HepG2 (cell line): ENCODE measurements at regions not wholly inside any gene's neighbourhood (a gene's known extent, or its start where the extent isn't known, plus 50 kb on each side); places are given as distances from the start of the nearest gene placed in this dataset.

Experiments
- ATAC-seq: fragments of 200-7000 bp; cut with Tn5 transposase; 3 replicates; pipeline ENCODE4 v1.9.1; 2020; ENCODE audit warnings: mild to moderate bottlenecking, moderate library complexity
- BruUV-seq: library from RNA; stranded (reverse); fragments of 400-500 nt; replicated peaks from 2 replicates; lab custom pipeline; 2021; lab: Mats Ljungman, UMichigan
- CTCF ChIA-PET: fragments of 300-600 bp; formaldehyde crosslinking; extraction: SDS; loops from one replicate; lab custom pipeline; 2021; ENCODE audit warnings: low total read pairs, inconsistent platforms, low intra/inter-chr PET ratio; lab: Yijun Ruan, JAX
- POLR2A ChIA-PET: fragments of 350-600 bp; sonication (Branson Sonifier 250); formaldehyde crosslinking; loops from one replicate; lab custom pipeline; 2020; ENCODE audit warnings: antibody characterized with exemption, inconsistent platforms; lab: Yijun Ruan, JAX
- DNase-seq: peaks from one replicate; pipeline ENCODE4 v3.0.0-alpha.2; 2015; ENCODE audit warnings: low spot score
- FAIRE-seq: peaks from 3 replicates; lab custom pipeline; 2011; peaks lifted over from hg19 to GRCh38; lab: Jason Lieb, UNC
- H2AFZ ChIP-seq: one replicate; pipeline ENCODE4 v1.6.1; 2011; ENCODE audit warnings: low read length, inconsistent platforms
- H3K27ac ChIP-seq: fragments of 300-600 bp; 3 replicates; pipeline ENCODE4 v1.8.0; 2011; ENCODE audit warnings: mixed run types, mild to moderate bottlenecking, mixed read lengths, low read length, inconsistent platforms; ENCODE audit not compliant: insufficient read depth; ENCODE audit errors: extremely low read length
- H3K27me3 ChIP-seq, 2 experiments: fragments of 200-600 bp in 1 of 2; 2 replicates in 1 of 2; 3 replicates in 1 of 2; pipeline versions ENCODE4 v1.6.0 to v1.8.0; 2011; ENCODE audit warnings: low read length in 2 of 2, mild to moderate bottlenecking in 2 of 2, moderate library complexity in 2 of 2, inconsistent platforms in 1 of 2; ENCODE audit not compliant: insufficient read depth in 2 of 2, control insufficient read depth in 1 of 2
- H3K36me3 ChIP-seq, 2 experiments: fragments of 200-600 bp in 1 of 2; replicated peaks in 1 of 2; 2 replicates in 1 of 2; 3 replicates in 1 of 2; pipeline versions ENCODE4 v1.5.1 to v1.8.0; 2011; ENCODE audit warnings: low read length in 2 of 2, inconsistent platforms in 1 of 2; ENCODE audit not compliant: insufficient read depth in 2 of 2, control insufficient read depth in 1 of 2
- H3K4me1 ChIP-seq: 2 replicates; pipeline ENCODE4 v1.5.1; 2012; ENCODE audit warnings: low read length, inconsistent platforms; ENCODE audit not compliant: insufficient read depth
- H3K4me2 ChIP-seq: 2 replicates; pipeline ENCODE4 v1.6.0; 2011; ENCODE audit warnings: low read depth, low read length, inconsistent platforms
- H3K4me3 ChIP-seq, 3 experiments: fragments of 200-600 bp in 1 of 3; sonication (generic), shearing (Covaris generic) in 1 of 3; replicated peaks in 1 of 3; 2 replicates each; pipeline ENCODE4 v1.5.1; 2011 to 2016; ENCODE audit warnings: low read length in 3 of 3, inconsistent platforms in 2 of 3, low read depth in 2 of 3, mild to moderate bottlenecking in 2 of 3, control low read depth in 1 of 3, mixed read lengths in 1 of 3; ENCODE audit not compliant: insufficient read depth in 1 of 3
- H3K79me2 ChIP-seq: one replicate; pipeline ENCODE4 v1.6.1; 2011; ENCODE audit warnings: low read length, inconsistent platforms; ENCODE audit not compliant: insufficient read depth
- H3K9ac ChIP-seq: 2 replicates; pipeline ENCODE4 v1.6.0; 2011; ENCODE audit warnings: mild to moderate bottlenecking, low read depth, low read length, inconsistent platforms; ENCODE audit not compliant: insufficient read depth
- H3K9me3 ChIP-seq: 2 replicates; pipeline ENCODE4 v1.5.1; 2012; ENCODE audit warnings: mild to moderate bottlenecking, low read length
- H4K20me1 ChIP-seq: 2 replicates; pipeline ENCODE4 v1.6.0; 2011; ENCODE audit warnings: inconsistent platforms, mild to moderate bottlenecking, low read length, moderate library complexity; ENCODE audit not compliant: insufficient read depth
- ATF1 ChIP-seq: IDR thresholded peaks from 2 replicates; pipeline ENCODE4 v1.6.1; 2016; ENCODE audit warnings: mild to moderate bottlenecking, control low read depth
- KDM4B ChIP-seq: sonication (generic); formaldehyde crosslinking; IDR thresholded peaks from 2 replicates; pipeline ENCODE4 v1.4.0; 2020; ENCODE audit warnings: missing genetic modification reagents
- NCOR1 ChIP-seq: fragments of 200-600 bp; sonication (generic); IDR thresholded peaks from 2 replicates; pipeline ENCODE4 v1.7.0; 2017; ENCODE audit warnings: antibody characterized with exemption, low read length, borderline replicate concordance
- SMYD3 ChIP-seq: sonication (generic); formaldehyde crosslinking; IDR thresholded peaks from 2 replicates; pipeline ENCODE4 v1.8.1; 2023; ENCODE audit warnings: mild to moderate bottlenecking, missing genetic modification reagents
- ZBTB8A ChIP-seq: sonication (generic); formaldehyde crosslinking; IDR thresholded peaks from 2 replicates; pipeline ENCODE4 v1.4.0; 2020; ENCODE audit warnings: mild to moderate bottlenecking, low read depth, missing genetic modification reagents, borderline replicate concordance
- WGBS: methylation state at CpG from one replicate; pipeline ENCODE4 v1.1.6; 2017; ENCODE audit warnings: low lambda C conversion rate; 5-methylcytosine and 5-hydroxymethylcytosine counted together
- in situ Hi-C: cut with HindIII; loops from 2 replicates; pipeline ENCODE4 v1.10.0; 2017; ENCODE audit warnings: low pct_unique_long_range_greater_than_20kb; ENCODE audit not compliant: extremely low pct_ligation_motif_present
- intact Hi-C: fragments of 100-400 bp; cut with micrococcal nuclease; formaldehyde crosslinking; loops from one replicate; pipeline ENCODE4 v1.10.0; 2022; ENCODE audit not compliant: unreplicated experiment
- TF ChIP-seq, protein P1 (sequence below): sonication (generic); formaldehyde crosslinking; IDR thresholded peaks from 2 replicates; pipeline ENCODE4 v1.5.0; 2020; ENCODE audit warnings: missing genetic modification reagents
- TF ChIP-seq, protein P2 (sequence below): sonication (generic); formaldehyde crosslinking; IDR thresholded peaks from one replicate; pipeline ENCODE4 v1.5.1; 2020; ENCODE audit warnings: mild to moderate bottlenecking, missing genetic modification reagents; ENCODE audit errors: not compliant biosample characterization
- TF ChIP-seq, protein P3 (sequence below): sonication (generic); formaldehyde crosslinking; IDR thresholded peaks from 2 replicates; pipeline ENCODE4 v1.4.0; 2020; ENCODE audit warnings: mild to moderate bottlenecking, missing genetic modification reagents
- TF ChIP-seq, protein P4 (sequence below): IDR thresholded peaks from 2 replicates; pipeline ENCODE4 v1.6.1; 2016; ENCODE audit warnings: low read depth, borderline replicate concordance

DNA sequence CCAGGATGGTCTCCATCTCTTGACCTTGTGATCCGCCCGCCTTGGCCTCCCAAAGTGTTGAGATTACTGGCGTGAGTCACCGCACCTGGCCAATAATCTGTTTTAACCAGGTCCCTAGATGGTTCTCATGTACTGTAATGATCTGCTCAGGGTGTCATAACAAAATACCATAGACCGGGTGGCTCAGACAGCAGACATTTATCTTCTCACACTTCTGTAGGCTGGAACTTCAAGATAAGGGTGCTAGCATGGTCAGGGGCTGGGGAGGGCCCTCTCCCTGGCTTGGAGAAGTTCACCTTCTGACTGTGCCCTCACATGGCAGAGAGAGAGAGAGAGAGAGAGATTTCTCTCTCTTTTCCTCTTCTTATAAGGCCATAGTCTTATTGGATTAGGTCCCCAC lies 279.4 kb upstream of the LYZL1 start:
- Histone ChIP-seq H3K9me3 (no peaks in the 10 kb centered on the region), H3K36me3 (no peaks in the 10 kb centered on the region), H3K9ac (no peak overlapping the region), H3K27me3 (no peaks in the 10 kb centered on the region), H3K4me2 (no peak overlapping the region), H3K79me2 (no peaks in the 10 kb centered on the region), H2AFZ (no peak overlapping the region), H3K27ac (no peak overlapping the region), H3K4me1 (peaks cover 31% of the 10 kb centered on the region), H3K4me3 (no peak overlapping the region), H4K20me1 (no peaks in the 10 kb centered on the region)
- TF ChIP-seq NCOR1 (no peak), ZBTB8A (CRISPR knock-in tag) (no peak)
- TF ChIP-seq, protein P1, sequence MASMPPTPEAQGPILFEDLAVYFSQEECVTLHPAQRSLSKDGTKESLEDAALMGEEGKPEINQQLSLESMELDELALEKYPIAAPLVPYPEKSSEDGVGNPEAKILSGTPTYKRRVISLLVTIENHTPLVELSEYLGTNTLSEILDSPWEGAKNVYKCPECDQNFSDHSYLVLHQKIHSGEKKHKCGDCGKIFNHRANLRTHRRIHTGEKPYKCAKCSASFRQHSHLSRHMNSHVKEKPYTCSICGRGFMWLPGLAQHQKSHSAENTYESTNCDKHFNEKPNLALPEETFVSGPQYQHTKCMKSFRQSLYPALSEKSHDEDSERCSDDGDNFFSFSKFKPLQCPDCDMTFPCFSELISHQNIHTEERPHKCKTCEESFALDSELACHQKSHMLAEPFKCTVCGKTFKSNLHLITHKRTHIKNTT (CRISPR knock-in tag) = no peak
- no TSS peak for BruUV-seq
- in situ Hi-C loops = no loop called here
- ChIA-PET CTCF (no interaction called here), POLR2A (no interaction called here)
- ATAC-seq (no peak), FAIRE-seq (no peak), DNase-seq (no peak)
- intact Hi-C loops = no loop called here
- 84% methylated on average over 5 of the region's 5 CpGs for WGBS

DNA sequence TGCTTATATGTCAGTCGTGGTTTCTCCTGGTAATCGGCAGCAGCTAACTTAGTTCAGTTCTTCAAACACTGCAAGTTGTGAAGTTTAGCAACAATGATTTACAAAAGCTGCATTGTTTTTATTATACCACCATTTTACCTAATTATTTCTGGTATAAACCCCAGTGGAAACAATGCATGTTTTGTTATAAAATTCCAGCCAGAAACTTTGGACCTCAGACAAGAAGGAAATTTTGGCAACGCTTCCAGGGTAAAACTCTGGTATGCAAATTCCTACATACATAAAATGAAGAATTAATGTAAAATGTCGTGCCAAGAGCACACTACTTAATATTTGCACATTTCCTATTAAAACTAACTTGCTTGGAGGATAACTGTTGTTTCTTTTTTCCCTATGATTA lies 277.4 kb upstream of the LYZL1 start:
- no peak for FAIRE-seq
- in situ Hi-C loops = no loop called here
- no peak overlapping the region for H3K4me2 ChIP-seq
- no peak for TF ChIP-seq SMYD3
- no peak for TF ChIP-seq ZBTB8A (CRISPR knock-in tag)
- TF ChIP-seq, protein P2, sequence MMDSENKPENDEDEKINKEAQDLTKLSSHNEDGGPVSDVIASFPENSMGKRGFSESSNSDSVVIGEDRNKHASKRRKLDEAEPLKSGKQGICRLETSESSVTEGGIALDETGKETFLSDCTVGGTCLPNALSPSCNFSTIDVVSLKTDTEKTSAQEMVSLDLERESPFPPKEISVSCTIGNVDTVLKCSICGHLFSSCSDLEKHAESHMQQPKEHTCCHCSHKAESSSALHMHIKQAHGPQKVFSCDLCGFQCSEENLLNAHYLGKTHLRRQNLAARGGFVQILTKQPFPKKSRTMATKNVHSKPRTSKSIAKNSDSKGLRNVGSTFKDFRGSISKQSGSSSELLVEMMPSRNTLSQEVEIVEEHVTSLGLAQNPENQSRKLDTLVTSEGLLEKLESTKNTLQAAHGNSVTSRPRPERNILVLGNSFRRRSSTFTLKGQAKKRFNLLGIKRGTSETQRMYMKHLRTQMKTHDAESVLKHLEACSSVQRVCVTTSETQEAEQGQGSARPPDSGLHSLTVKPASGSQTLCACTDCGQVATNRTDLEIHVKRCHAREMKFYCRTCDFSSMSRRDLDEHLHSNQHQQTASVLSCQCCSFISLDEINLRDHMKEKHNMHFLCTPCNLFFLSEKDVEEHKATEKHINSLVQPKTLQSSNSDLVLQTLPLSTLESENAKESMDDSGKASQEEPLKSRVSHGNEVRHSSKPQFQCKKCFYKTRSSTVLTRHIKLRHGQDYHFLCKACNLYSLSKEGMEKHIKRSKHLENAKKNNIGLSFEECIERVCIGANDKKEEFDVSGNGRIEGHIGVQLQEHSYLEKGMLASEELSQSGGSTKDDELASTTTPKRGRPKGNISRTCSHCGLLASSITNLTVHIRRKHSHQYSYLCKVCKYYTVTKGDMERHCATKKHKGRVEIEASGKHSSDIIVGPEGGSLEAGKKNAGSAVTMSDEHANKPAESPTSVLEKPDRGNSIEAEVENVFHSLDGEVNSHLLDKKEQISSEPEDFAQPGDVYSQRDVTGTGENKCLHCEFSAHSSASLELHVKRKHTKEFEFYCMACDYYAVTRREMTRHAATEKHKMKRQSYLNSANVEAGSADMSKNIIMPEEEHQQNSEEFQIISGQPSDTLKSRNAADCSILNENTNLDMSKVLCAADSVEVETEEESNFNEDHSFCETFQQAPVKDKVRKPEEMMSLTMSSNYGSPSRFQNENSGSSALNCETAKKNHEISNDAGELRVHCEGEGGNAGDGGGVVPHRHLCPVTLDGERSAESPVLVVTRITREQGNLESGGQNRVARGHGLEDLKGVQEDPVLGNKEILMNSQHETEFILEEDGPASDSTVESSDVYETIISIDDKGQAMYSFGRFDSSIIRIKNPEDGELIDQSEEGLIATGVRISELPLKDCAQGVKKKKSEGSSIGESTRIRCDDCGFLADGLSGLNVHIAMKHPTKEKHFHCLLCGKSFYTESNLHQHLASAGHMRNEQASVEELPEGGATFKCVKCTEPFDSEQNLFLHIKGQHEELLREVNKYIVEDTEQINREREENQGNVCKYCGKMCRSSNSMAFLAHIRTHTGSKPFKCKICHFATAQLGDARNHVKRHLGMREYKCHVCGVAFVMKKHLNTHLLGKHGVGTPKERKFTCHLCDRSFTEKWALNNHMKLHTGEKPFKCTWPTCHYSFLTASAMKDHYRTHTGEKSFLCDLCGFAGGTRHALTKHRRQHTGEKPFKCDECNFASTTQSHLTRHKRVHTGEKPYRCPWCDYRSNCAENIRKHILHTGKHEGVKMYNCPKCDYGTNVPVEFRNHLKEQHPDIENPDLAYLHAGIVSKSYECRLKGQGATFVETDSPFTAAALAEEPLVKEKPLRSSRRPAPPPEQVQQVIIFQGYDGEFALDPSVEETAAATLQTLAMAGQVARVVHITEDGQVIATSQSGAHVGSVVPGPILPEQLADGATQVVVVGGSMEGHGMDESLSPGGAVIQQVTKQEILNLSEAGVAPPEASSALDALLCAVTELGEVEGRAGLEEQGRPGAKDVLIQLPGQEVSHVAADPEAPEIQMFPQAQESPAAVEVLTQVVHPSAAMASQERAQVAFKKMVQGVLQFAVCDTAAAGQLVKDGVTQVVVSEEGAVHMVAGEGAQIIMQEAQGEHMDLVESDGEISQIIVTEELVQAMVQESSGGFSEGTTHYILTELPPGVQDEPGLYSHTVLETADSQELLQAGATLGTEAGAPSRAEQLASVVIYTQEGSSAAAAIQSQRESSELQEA (CRISPR knock-in tag) = no peak
- TF ChIP-seq, protein P3, sequence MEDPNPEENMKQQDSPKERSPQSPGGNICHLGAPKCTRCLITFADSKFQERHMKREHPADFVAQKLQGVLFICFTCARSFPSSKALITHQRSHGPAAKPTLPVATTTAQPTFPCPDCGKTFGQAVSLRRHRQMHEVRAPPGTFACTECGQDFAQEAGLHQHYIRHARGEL (CRISPR knock-in tag) = no peak
- TF ChIP-seq KDM4B (CRISPR knock-in tag) = no peak
- TF ChIP-seq ATF1 = no peak
- TF ChIP-seq, protein P4, sequence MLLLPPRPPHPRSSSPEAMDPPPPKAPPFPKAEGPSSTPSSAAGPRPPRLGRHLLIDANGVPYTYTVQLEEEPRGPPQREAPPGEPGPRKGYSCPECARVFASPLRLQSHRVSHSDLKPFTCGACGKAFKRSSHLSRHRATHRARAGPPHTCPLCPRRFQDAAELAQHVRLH (CRISPR knock-in tag) = no peak

More for the DNA sequence above, 277.4 kb upstream of the LYZL1 start:
- no peak for ATAC-seq
- no peaks in the 10 kb centered on the region for H3K9me3 ChIP-seq
- ChIA-PET CTCF (no interaction called here), POLR2A (no interaction called here)
- H3K36me3 ChIP-seq = no peaks in the 10 kb centered on the region
- no peaks in the 10 kb centered on the region for H3K27me3 ChIP-seq
- no peak overlapping the region for H3K9ac ChIP-seq
- H3K4me1 ChIP-seq = peaks cover 31% of the 10 kb centered on the region
- H3K79me2 ChIP-seq = no peaks in the 10 kb centered on the region
- H3K4me3 ChIP-seq = no peak overlapping the region
- intact Hi-C loops = no loop called here
- H3K27ac ChIP-seq = no peak overlapping the region
- DNase-seq = no peak
- no TSS peak for BruUV-seq
- no peak overlapping the region for H2AFZ ChIP-seq
- 12% methylated on average over 4 of the region's 4 CpGs for WGBS
- H4K20me1 ChIP-seq = no peaks in the 10 kb centered on the region
